K562 (cell line): ENCODE measurements at regions not wholly inside any gene's neighbourhood (a gene's known extent, or its start where the extent isn't known, plus 50 kb on each side); places are given as distances from the start of the nearest gene placed in this dataset.

Source experiments
- ATAC-seq: fragments of 200-7000 bp; cut with Tn5 transposase; 3 replicates; pipeline ENCODE4 v1.9.1; 2020; ENCODE audit warnings: moderate library complexity
- BruUV-seq: library from RNA; stranded (reverse); fragments of 400-500 nt; replicated peaks from 2 replicates; lab custom pipeline; 2021; lab: Mats Ljungman, UMichigan
- CTCF ChIA-PET: fragments of 300-600 bp; formaldehyde crosslinking; extraction: SDS; loops from one replicate; lab custom pipeline; 2021; ENCODE audit warnings: low intra/inter-chr PET ratio; lab: Yijun Ruan, JAX
- POLR2A ChIA-PET: fragments of 300-600, 350-650 bp; sonication (Branson Sonifier 250); formaldehyde crosslinking; extraction: SDS; loops from one replicate; lab custom pipeline; 2021; ENCODE audit warnings: antibody characterized with exemption, inconsistent platforms; lab: Yijun Ruan, JAX
- DNase-seq, 4 experiments: peaks; one replicate each; pipeline versions ENCODE4 v3.0.0 to v3.0.0-alpha.2; 2011 to 2018; ENCODE audit warnings: low spot score in 3 of 4, mixed read lengths in 3 of 4; ENCODE audit errors: extremely low read depth in 1 of 4
- FAIRE-seq: peaks from 2 replicates; lab custom pipeline; 2011; peaks lifted over from hg19 to GRCh38; lab: Jason Lieb, UNC
- H2AFZ ChIP-seq: 2 replicates; pipeline ENCODE4 v1.6.0; 2011; ENCODE audit warnings: low read depth, low read length, control low read depth, inconsistent platforms
- H3K27ac ChIP-seq: fragments of 200-600 bp; 3 replicates; pipeline ENCODE4 v1.8.0; 2011; ENCODE audit warnings: low read depth, mild to moderate bottlenecking, control low read depth, inconsistent platforms, low read length, moderate library complexity, mixed read lengths; ENCODE audit errors: extremely low read depth
- H3K27me3 ChIP-seq, 2 experiments: fragments of 300-600 bp in 1 of 2; 2 replicates in 1 of 2; 3 replicates in 1 of 2; pipeline versions ENCODE4 v1.6.0 to v1.8.0; 2011; ENCODE audit warnings: inconsistent platforms in 2 of 2, low read length in 2 of 2, mild to moderate bottlenecking in 1 of 2, mixed read lengths in 1 of 2, moderate library complexity in 1 of 2; ENCODE audit not compliant: control insufficient read depth in 2 of 2, insufficient read depth in 2 of 2
- H3K36me3 ChIP-seq: fragments of 300-600 bp; 3 replicates; pipeline ENCODE4 v1.8.0; 2011; ENCODE audit warnings: mild to moderate bottlenecking, low read length, inconsistent platforms; ENCODE audit not compliant: control insufficient read depth, insufficient read depth
- H3K4me1 ChIP-seq, 2 experiments: fragments of 200-600 bp in 1 of 2; replicated peaks in 1 of 2; 2 replicates in 1 of 2; 3 replicates in 1 of 2; pipeline versions ENCODE4 v1.5.1 to v1.8.0; 2011; ENCODE audit warnings: inconsistent platforms in 2 of 2, low read length in 2 of 2, mild to moderate bottlenecking in 1 of 2, mixed read lengths in 1 of 2, moderate library complexity in 1 of 2; ENCODE audit not compliant: control insufficient read depth in 2 of 2, insufficient read depth in 2 of 2
- H3K4me2 ChIP-seq: 2 replicates; pipeline ENCODE4 v1.6.1; 2011; ENCODE audit warnings: low read length, control low read depth, inconsistent platforms, mixed read lengths; ENCODE audit not compliant: insufficient read depth
- H3K4me3 ChIP-seq: fragments of 200-600 bp; sonication (generic), shearing (Covaris generic); 2 replicates; pipeline ENCODE4 v1.5.1; 2016; ENCODE audit warnings: control low read depth, inconsistent platforms
- H3K79me2 ChIP-seq: fragments of 200-600 bp; 3 replicates; pipeline ENCODE4 v1.8.0; 2011; ENCODE audit warnings: low read length, inconsistent platforms; ENCODE audit not compliant: control insufficient read depth, insufficient read depth
- H3K9ac ChIP-seq, 2 experiments: 2 replicates each; pipeline versions ENCODE4 v1.6.0 to v1.6.1; 2011; ENCODE audit warnings: low read depth in 2 of 2, low read length in 2 of 2, control low read depth in 1 of 2, inconsistent platforms in 1 of 2, mild to moderate bottlenecking in 1 of 2, mixed read lengths in 1 of 2; ENCODE audit not compliant: insufficient read depth in 1 of 2
- H3K9me1 ChIP-seq: one replicate; pipeline ENCODE4 v1.6.0; 2011; ENCODE audit warnings: inconsistent platforms, mild to moderate bottlenecking, low read length, moderate library complexity; ENCODE audit not compliant: control insufficient read depth, insufficient read depth
- H3K9me3 ChIP-seq: replicated peaks from 2 replicates; pipeline ENCODE4 v1.5.1; 2011; ENCODE audit warnings: low read depth, low read length, inconsistent platforms; ENCODE audit not compliant: control insufficient read depth, insufficient read depth
- H4K20me1 ChIP-seq: replicated peaks from 2 replicates; pipeline ENCODE4 v1.6.1; 2011; ENCODE audit warnings: low read length, inconsistent platforms, mixed read lengths; ENCODE audit not compliant: control insufficient read depth, insufficient read depth
- CBX1 ChIP-seq: sonication (generic); IDR thresholded peaks from 2 replicates; pipeline ENCODE4 v1.6.1; 2016; ENCODE audit warnings: antibody characterized with exemption, low read depth, mild to moderate bottlenecking
- CHD2 ChIP-seq: IDR thresholded peaks from 2 replicates; pipeline ENCODE4 v1.6.1; 2011; ENCODE audit warnings: low read depth, low read length
- DPF2 ChIP-seq: fragments of 450-650 bp; IDR thresholded peaks from 2 replicates; pipeline ENCODE4 v1.6.1; 2016
- KDM4B ChIP-seq, 2 experiments: fragments of 450-650 bp in 1 of 2; sonication (generic) in 1 of 2; IDR thresholded peaks; 2 replicates each; pipeline ENCODE4 v1.6.1; 2016 to 2017; ENCODE audit warnings: borderline replicate concordance in 2 of 2, antibody characterized with exemption in 1 of 2, low read depth in 1 of 2, mild to moderate bottlenecking in 1 of 2
- SMAD3 ChIP-seq: fragments of 450-650 bp; formaldehyde crosslinking; conservative IDR thresholded peaks from 2 replicates; pipeline ENCODE4 v1.4.0; 2020; ENCODE audit warnings: mild to moderate bottlenecking
- SMARCB1 ChIP-seq: IDR thresholded peaks from 2 replicates; pipeline ENCODE4 v1.6.1; 2011; ENCODE audit warnings: improper control_type of control experiment, low read depth; ENCODE audit not compliant: insufficient read length
- TAF7 ChIP-seq: fragments of 450-650 bp; IDR thresholded peaks from 2 replicates; pipeline ENCODE4 v1.6.1; 2016; ENCODE audit warnings: missing genetic modification characterization, missing compliant biosample characterization
- TSHZ1 ChIP-seq: fragments of 250-450 bp; sonication (Bioruptor Pico); IDR thresholded peaks from 2 replicates; pipeline ENCODE4 v1.4.0; 2020; ENCODE audit warnings: mild to moderate bottlenecking, moderate library complexity
- ZBTB7A ChIP-seq: IDR thresholded peaks from 2 replicates; pipeline ENCODE4 v1.6.1; 2011; ENCODE audit warnings: low read depth, mild to moderate bottlenecking, low read length, moderate library complexity, borderline replicate concordance; ENCODE audit not compliant: control insufficient read depth
- WGBS: fragments of 100-300 bp; shearing (Covaris generic); methylation state at CpG from one replicate; pipeline ENCODE4 v1.1.6; 2016; ENCODE audit warnings: low coverage, mixed read lengths; ENCODE audit not compliant: insufficient coverage; ENCODE audit errors: missing lambda C conversion rate; 5-methylcytosine and 5-hydroxymethylcytosine counted together
- in situ Hi-C: fragments of 300-500 bp; cut with MboI; formaldehyde crosslinking; loops from 4 replicates; pipeline ENCODE4 v1.15.0; 2018; ENCODE audit warnings: inconsistent platforms, mixed read lengths
- intact Hi-C: fragments of 100-400 bp; cut with micrococcal nuclease; formaldehyde crosslinking; loops from 2 replicates; pipeline ENCODE4 v1.14.2; 2022
- TF ChIP-seq, protein P1 (sequence below): fragments of 450-650 bp; formaldehyde crosslinking; IDR thresholded peaks from 2 replicates; pipeline ENCODE4 v1.4.0; 2020; ENCODE audit warnings: mild to moderate bottlenecking, moderate library complexity
- TF ChIP-seq, protein P2 (sequence below): fragments of 250-450 bp; sonication (Bioruptor Pico); IDR thresholded peaks from 2 replicates; pipeline ENCODE4 v1.8.0; 2021; ENCODE audit warnings: mild to moderate bottlenecking, moderate library complexity

GRCh38 chr4:104571341-104571740 is 76.6 kb upstream of the CXXC4 start:
- CTCF ChIA-PET, result no interaction called here
- FAIRE-seq, result no peak
- intact Hi-C loops, result no loop called here

More at GRCh38 chr4:104571341-104571740, 76.6 kb upstream of the CXXC4 start:
- in situ Hi-C loops, result no loop called here
- Histone ChIP-seq H2AFZ (no peak overlapping the region), H3K27me3 (no peaks in the 10 kb centered on the region), H3K9me3 (no peaks in the 10 kb centered on the region), H3K9me1 (no peaks in the 10 kb centered on the region), H4K20me1 (no peaks in the 10 kb centered on the region), H3K4me1 (no peaks in the 10 kb centered on the region), H3K9ac (no peak overlapping the region), H3K27ac (no peak overlapping the region), H3K4me3 (no peak overlapping the region), H3K36me3 (no peaks in the 10 kb centered on the region)
- no peak for ATAC-seq
- 0% methylated on average over 2 of the region's 2 CpGs for WGBS
- POLR2A ChIA-PET, result no interaction called here
- DNase-seq, result no peak
- no peak for TF ChIP-seq CBX1
- no peak for TF ChIP-seq KDM4B (IDR thresholded peaks at IDR 0.05; ENCODE audit: borderline replicate concordance in 2 of 2, low read depth in 1 of 2)
- TF ChIP-seq TSHZ1, result no peak
- TF ChIP-seq CHD2, result no peak
- no peak for TF ChIP-seq DPF2
- no peak for TF ChIP-seq ZBTB7A
- no peak for TF ChIP-seq TAF7 (tag)
- TF ChIP-seq, protein P1, sequence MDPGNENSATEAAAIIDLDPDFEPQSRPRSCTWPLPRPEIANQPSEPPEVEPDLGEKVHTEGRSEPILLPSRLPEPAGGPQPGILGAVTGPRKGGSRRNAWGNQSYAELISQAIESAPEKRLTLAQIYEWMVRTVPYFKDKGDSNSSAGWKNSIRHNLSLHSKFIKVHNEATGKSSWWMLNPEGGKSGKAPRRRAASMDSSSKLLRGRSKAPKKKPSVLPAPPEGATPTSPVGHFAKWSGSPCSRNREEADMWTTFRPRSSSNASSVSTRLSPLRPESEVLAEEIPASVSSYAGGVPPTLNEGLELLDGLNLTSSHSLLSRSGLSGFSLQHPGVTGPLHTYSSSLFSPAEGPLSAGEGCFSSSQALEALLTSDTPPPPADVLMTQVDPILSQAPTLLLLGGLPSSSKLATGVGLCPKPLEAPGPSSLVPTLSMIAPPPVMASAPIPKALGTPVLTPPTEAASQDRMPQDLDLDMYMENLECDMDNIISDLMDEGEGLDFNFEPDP (CRISPR knock-in tag), result no peak
- no peak for TF ChIP-seq SMARCB1
- no peak for TF ChIP-seq SMAD3 (CRISPR knock-in tag)
- TF ChIP-seq, protein P2, sequence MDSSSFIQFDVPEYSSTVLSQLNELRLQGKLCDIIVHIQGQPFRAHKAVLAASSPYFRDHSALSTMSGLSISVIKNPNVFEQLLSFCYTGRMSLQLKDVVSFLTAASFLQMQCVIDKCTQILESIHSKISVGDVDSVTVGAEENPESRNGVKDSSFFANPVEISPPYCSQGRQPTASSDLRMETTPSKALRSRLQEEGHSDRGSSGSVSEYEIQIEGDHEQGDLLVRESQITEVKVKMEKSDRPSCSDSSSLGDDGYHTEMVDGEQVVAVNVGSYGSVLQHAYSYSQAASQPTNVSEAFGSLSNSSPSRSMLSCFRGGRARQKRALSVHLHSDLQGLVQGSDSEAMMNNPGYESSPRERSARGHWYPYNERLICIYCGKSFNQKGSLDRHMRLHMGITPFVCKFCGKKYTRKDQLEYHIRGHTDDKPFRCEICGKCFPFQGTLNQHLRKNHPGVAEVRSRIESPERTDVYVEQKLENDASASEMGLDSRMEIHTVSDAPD, result no peak
- TF ChIP-seq, all 486 proteins: peak for 0
- Histone ChIP-seq H3K4me2 (no peak overlapping the region), H3K79me2 (no peaks in the 10 kb centered on the region)
- BruUV-seq, result no TSS peak
